WTC11 (cell line): ENCODE measurements at regions not wholly inside any gene's neighbourhood (a gene's known extent, or its start where the extent isn't known, plus 50 kb on each side); places are given as distances from the start of the nearest gene placed in this dataset.

Experiments
- CREM ChIP-seq: sonication (generic); formaldehyde crosslinking; IDR thresholded peaks from 2 replicates; pipeline ENCODE4 v1.8.1; 2022; ENCODE audit warnings: mild to moderate bottlenecking, missing genetic modification reagents, moderate library complexity
- CTCF ChIP-seq: fragments of 200-600 bp; IDR thresholded peaks from 2 replicates; pipeline ENCODE4 v1.8.0; 2022; ENCODE audit warnings: antibody characterized with exemption
- E2F5 ChIP-seq: sonication (generic); formaldehyde crosslinking; IDR thresholded peaks from 2 replicates; pipeline ENCODE4 v1.8.1; 2022; ENCODE audit warnings: mild to moderate bottlenecking, moderate library complexity, missing genetic modification reagents
- HMGXB4 ChIP-seq: sonication (generic); formaldehyde crosslinking; IDR thresholded peaks from 2 replicates; pipeline ENCODE4 v1.8.1; 2023; ENCODE audit warnings: mild to moderate bottlenecking, moderate library complexity, missing genetic modification reagents
- NR1H2 ChIP-seq: sonication (generic); formaldehyde crosslinking; IDR thresholded peaks from 2 replicates; pipeline ENCODE4 v1.9.0; 2021; ENCODE audit warnings: mild to moderate bottlenecking, moderate library complexity, missing genetic modification reagents
- PREB ChIP-seq: sonication (generic); formaldehyde crosslinking; IDR thresholded peaks from 2 replicates; pipeline ENCODE4 v1.8.1; 2022; ENCODE audit warnings: mild to moderate bottlenecking, missing genetic modification reagents, moderate library complexity, borderline replicate concordance
- SP1 ChIP-seq: sonication (generic); formaldehyde crosslinking; conservative IDR thresholded peaks from 2 replicates; pipeline ENCODE4 v1.8.1; 2022; ENCODE audit warnings: missing genetic modification reagents
- STAT6 ChIP-seq: sonication (generic); formaldehyde crosslinking; conservative IDR thresholded peaks from 2 replicates; pipeline ENCODE4 v1.8.1; 2023; ENCODE audit warnings: mild to moderate bottlenecking, low read depth, missing genetic modification reagents, moderate library complexity
- TCF7 ChIP-seq: sonication (generic); formaldehyde crosslinking; IDR thresholded peaks from 2 replicates; pipeline ENCODE4 v1.8.0; 2022; ENCODE audit warnings: mild to moderate bottlenecking, low read depth, missing genetic modification reagents, moderate library complexity
- ZNF138 ChIP-seq: sonication (generic); formaldehyde crosslinking; conservative IDR thresholded peaks from 2 replicates; pipeline ENCODE4 v1.8.1; 2022; ENCODE audit warnings: mild to moderate bottlenecking, moderate library complexity, missing genetic modification reagents
- ZNF219 ChIP-seq: sonication (generic); formaldehyde crosslinking; IDR thresholded peaks from 2 replicates; pipeline ENCODE4 v1.8.0; 2023; ENCODE audit warnings: missing genetic modification reagents, mild to moderate bottlenecking, borderline replicate concordance
- ZNF281 ChIP-seq: sonication (generic); formaldehyde crosslinking; IDR thresholded peaks from 2 replicates; pipeline ENCODE4 v1.8.0; 2023; ENCODE audit warnings: mild to moderate bottlenecking, missing genetic modification reagents
- ZNF317 ChIP-seq: sonication (generic); formaldehyde crosslinking; IDR thresholded peaks from 2 replicates; pipeline ENCODE4 v1.8.1; 2023; ENCODE audit warnings: low read depth, mild to moderate bottlenecking, moderate library complexity, missing genetic modification reagents, borderline replicate concordance
- ZNF512 ChIP-seq: sonication (generic); formaldehyde crosslinking; IDR thresholded peaks from 2 replicates; pipeline ENCODE4 v1.8.1; 2022; ENCODE audit warnings: missing genetic modification reagents, borderline replicate concordance

GRCh38 chr9:78438780-78439179 is 141.9 kb downstream of the PSAT1 start:
- TF ChIP-seq TCF7 (CRISPR knock-in tag) (no peak), CREM (CRISPR knock-in tag) (no peak), ZNF219 (CRISPR knock-in tag) (no peak), CTCF (no peak), ZNF138 (CRISPR knock-in tag) (no peak), ZNF317 (CRISPR knock-in tag) (no peak), ZNF512 (CRISPR knock-in tag) (no peak), NR1H2 (CRISPR knock-in tag) (no peak), PREB (CRISPR knock-in tag) (no peak), HMGXB4 (CRISPR knock-in tag) (no peak), ZNF281 (no peak), STAT6 (CRISPR knock-in tag) (no peak), SP1 (no peak), E2F5 (CRISPR knock-in tag) (no peak)
